NB4 (cell line): ENCODE measurements at regions not wholly inside any gene's neighbourhood (a gene's known extent, or its start where the extent isn't known, plus 50 kb on each side); places are given as distances from the start of the nearest gene placed in this dataset.

Experiments used
- POLR2A ChIP-seq: IDR thresholded peaks from 2 replicates; pipeline ENCODE4 v1.6.1; 2011; ENCODE audit warnings: mild to moderate bottlenecking; ENCODE audit not compliant: insufficient read length; ENCODE audit errors: extremely low read depth
- TF ChIP-seq, protein P1 (sequence below): IDR thresholded peaks from one replicate; pipeline ENCODE4 v1.5.1; 2012; ENCODE audit warnings: low read depth, low read length

GRCh38 chr9:13707612-13708576 lies 428.4 kb upstream of the MPDZ start:
- TF ChIP-seq, protein P1, sequence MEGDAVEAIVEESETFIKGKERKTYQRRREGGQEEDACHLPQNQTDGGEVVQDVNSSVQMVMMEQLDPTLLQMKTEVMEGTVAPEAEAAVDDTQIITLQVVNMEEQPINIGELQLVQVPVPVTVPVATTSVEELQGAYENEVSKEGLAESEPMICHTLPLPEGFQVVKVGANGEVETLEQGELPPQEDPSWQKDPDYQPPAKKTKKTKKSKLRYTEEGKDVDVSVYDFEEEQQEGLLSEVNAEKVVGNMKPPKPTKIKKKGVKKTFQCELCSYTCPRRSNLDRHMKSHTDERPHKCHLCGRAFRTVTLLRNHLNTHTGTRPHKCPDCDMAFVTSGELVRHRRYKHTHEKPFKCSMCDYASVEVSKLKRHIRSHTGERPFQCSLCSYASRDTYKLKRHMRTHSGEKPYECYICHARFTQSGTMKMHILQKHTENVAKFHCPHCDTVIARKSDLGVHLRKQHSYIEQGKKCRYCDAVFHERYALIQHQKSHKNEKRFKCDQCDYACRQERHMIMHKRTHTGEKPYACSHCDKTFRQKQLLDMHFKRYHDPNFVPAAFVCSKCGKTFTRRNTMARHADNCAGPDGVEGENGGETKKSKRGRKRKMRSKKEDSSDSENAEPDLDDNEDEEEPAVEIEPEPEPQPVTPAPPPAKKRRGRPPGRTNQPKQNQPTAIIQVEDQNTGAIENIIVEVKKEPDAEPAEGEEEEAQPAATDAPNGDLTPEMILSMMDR: no peak
- no peak for TF ChIP-seq POLR2A
